NCI-H526 treated with DMSO at 0.1 percent for 48 hours (cell line): ENCODE measurements at regions not wholly inside any gene's neighbourhood (a gene's known extent, or its start where the extent isn't known, plus 50 kb on each side); places are given as distances from the start of the nearest gene placed in this dataset.

Source experiments
- DNase-seq: peaks from one replicate; lab custom pipeline; 2025; lab: John Stamatoyannopoulos, UW

DNA sequence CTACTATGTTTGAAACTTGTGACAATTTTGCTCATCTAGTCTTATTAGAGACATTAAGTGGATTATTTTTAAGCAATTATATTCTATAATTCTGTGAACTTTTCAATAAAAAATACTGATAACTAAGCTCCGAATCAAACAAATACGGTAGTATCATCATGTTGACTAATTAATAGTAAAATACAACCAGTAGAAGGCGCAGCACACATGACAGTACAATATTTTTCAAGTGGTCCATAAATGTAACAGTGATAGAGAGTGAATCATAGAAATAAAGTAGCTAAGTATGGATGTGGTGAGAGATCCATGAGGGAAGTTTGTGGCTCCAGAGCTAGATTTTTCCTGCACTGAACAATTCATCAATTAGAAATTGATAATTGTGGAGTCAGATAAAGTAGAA lies 666.2 kb downstream of the KCTD8 start:
- no peak for DNase-seq

DNA sequence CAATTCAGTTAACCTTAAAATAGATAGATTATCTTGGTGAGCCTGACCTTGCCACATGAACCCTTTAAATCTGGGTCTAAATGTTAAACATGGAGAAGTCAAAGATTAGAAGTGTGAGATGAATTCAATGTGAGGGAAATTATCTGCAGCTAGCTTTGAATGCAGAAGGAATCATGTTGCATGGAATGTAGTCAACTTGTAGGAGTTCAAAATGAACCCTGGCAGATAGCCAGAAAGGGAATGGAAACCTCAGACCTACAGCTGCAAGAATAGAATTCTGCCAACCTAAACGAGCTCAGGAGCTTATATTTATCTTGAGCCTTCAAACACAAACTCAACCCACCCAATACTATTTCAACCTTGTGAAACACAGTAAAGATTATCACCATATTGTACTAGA lies 632.5 kb downstream of the KCTD8 start:
- DNase-seq: no peak

DNA sequence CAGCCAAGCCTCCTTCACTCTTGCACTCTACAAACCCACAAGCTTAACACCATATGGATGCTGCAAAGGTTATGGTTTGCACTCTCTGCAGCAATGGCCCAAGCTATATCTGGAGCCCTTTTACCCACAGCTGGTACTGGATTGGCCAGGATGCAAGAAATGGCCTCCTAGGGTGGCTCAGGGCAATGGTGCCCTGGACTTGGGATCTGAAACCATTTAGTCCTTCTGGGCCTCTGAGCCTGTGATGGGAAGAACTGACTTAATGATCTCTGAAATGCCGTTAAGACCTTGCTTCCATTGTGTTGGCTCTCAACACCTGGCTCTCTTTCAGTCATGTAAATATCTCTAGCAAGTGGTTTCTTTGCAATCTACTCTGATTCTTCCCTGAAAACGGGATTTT lies 626.0 kb downstream of the KCTD8 start:
- no peak for DNase-seq

DNA sequence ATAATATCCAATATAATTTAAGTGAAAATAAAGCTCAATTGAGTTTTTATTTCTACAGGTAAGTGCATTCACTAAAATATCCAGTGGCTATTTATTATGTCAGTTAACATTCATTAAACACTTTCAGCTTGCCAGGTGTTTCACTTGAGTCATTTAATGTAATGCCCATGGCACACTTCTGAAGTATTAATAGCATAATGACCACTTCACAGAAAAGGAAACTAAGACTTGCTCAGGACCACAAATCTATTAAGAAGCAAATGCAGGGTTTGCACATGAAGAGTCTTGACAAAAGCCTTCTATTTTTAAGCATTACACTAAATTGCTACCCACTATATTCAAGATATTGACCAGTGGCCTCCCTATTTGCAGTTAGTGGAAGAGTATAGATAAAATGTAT lies 612.7 kb downstream of the KCTD8 start:
- DNase-seq: no peak

DNA sequence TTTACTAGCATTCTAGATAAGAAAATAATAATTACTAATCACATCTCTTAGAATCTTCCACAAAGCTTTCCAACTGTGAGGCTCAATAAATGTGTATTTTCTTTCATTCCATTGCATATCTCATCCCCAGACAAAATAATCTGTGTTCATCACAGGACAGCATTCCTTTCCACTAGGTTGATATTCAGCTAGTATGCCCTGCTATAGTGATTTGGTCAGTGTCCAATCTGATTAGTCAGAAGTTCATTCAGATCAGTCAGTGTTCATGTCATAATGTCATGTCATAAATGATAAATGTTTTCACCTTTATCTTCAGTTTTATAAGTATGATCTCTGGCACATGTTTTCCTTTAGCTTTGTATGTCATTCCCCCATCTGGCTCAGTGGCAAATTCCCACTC lies 611.4 kb downstream of the KCTD8 start:
- DNase-seq: no peak

DNA sequence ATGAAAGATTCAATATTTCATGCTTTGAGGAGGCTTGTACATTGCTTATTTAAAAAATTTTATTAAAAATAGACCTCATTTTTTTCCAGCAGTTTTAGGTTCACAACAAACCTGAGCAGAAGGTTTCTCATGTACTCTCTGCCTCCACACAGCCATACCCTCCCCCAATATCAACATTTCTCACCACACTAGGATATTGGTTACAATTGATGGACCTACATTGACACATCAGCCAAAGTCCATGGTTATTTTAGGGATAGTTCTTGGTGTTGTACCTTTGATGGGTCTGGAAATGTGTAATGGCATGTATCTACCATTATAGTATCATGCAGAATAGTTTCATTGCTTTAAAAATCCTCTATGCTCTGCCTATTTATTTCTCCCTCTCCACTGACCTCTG lies 611.0 kb downstream of the KCTD8 start:
- no peak for DNase-seq

DNA sequence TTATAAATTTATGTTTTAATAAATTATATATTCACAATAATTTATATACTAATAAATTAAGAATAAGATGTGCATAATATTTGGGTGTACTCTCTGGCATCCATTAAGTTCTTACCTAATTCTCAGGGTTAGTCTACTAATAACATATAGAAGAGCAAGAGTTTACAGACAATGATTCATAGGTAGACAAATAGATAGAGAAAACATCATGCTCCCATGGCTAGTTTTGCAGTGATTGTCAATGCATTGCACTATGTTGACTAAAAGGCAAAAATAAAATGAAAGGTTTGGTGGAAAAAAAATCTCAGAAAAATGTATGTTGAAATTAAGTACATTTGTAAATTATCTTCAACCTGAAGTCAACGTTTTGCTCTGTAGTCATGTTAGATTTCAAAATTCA lies 606.0 kb downstream of the KCTD8 start:
- DNase-seq: no peak

DNA sequence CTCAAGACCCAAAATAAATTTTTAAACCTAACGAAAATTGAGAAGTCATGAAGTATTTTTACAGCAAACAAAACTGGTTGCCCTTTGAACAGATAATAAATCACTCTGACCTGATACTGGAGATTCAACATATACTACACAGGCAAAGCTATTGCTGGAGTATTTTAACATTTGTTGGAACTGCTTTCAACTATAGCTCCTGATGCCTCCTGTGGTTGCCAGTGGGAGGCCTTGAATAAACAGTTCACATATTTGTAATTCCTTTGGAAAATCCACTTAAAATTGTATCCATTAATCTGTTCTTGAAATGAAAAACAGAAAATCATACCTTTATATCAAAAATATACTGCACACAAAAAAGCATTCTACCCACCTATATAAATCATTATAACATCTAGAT lies 605.1 kb downstream of the KCTD8 start:
- no peak for DNase-seq

DNA sequence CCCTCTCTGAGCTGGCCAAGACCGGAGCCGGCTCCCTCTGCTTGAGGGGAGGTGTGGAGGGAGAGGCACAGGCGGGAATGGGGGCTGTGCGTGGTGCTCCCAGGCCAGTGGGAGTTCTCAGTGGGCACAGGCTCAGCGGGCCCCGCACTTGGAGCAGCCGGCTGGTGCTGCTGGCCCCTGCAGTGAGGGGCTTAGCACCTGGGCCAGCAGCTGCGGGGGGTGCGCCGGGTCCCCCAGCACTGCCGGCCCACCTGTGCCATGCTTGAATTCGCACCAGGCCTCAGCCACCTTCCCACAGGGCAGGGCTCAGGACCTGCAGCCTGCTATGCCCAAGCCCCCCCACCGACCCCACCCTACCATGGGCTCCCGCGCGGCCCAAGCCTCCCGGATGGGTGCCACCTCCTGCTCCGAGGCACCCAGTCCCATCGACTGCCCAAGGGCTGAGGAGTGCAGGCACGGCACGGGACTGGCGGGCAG lies 602.5 kb downstream of the KCTD8 start:
- DNase-seq: no peak

DNA sequence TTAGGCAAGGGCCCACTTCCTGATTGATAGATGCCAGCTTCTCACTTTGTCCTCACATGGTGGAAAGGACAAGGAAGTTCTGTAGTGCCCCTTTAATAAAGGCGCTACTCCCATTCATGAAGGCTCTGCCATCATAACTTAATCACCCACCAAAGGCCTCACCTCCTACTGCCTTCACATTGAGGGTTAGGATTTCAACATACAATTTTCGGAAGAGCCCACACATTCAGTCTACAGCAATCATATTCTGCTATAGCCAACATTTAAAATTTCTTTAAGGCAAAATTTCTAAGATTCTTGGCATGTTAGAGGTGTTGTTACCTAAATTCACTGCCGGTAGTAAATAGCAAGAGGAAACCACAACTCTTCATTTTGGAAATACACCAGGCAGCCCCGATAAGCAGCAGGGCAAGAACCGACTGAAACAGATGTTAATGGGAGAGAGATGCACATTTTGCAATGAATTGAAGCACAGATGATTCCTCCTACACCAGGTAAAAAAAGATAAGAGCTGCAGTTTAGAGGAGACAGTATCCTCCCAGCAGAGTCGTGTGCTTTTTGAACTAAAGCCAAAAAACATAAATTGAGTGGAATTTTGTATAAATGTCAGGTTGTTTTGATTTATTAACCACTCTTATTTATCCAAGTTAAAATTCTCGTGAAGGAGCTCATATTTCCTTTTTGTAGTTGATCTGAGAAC lies 594.9 kb downstream of the KCTD8 start:
- DNase-seq: no peak

DNA sequence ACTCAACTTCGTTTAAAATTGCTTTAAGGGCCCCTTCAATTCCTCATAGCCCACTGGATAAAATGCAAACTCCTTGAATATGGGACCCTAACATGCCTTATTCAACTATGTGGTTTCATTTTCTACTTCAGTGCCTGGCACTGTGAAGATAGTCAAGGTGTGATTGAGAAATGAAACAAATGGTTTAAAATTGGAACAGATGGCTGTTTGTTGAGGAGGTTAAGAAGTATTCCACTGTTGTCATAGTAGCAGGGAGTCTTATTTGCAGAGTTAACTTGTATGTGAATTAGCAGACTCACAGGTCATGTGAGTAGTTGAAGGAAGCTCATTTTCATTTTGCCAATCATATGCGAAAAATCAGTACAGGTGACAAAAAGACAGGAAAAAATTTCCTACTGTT lies 593.3 kb downstream of the KCTD8 start:
- DNase-seq: no peak

DNA sequence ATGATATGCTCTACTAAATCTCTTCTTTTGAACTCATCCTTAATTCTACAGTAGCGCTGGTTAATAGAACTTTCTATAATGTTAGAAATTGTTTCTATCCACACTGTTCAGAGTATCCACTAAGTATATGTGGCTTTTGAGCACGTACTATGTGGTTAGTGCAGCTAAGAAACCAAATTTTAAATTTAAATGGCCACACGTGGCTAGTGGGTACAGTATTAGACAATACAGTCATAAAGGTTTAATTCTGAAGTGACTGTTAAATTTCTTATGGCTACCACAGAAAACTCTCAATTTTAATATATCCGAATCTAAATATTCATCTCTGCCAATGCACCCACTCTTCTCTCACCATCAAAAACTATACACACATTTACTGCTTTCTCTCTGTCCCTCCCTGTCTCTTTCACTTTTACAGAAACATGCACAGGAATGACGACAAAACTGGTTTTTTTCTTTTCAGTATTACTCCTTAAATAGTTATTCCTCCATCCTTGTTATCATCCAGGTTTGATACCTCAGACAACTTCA lies 583.9 kb downstream of the KCTD8 start:
- no peak for DNase-seq

DNA sequence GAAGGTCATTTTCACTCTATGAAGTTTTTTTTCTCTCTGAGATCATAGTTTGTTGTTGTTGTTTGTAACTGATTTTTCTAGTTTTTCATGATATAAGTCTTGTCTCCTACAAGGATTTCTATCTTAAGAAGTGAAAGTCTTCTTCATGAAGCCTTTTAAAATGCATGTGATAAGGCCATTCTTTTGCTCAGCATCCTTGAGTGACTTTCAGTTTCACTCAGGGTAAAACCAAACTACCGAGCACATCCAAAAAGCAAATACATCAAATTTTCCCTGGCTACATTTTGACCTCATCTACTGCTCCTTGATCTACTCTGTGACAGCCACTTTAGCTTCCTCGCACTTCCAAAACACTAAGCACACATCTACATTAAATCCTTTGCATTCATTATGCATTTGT lies 580.7 kb downstream of the KCTD8 start:
- no peak for DNase-seq

DNA sequence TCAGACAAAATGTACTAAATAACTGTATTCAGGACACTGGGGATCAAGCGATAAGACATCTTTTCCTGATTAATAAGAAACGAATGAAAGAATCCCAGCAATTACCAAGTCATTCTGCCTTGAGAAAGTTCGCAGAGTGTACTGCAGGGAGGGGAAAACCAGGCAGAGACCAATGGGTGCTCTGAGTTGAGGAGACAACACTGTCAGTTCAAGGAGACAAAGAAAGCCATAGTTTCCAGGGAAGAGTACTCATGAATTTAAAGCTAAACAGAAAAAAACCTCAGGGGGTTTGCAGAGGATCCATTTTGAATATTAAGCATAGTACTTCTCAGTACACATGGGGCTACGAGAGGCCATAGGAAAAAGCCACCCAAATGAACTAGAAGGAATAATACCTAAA lies 573.0 kb downstream of the KCTD8 start:
- DNase-seq: no peak

DNA sequence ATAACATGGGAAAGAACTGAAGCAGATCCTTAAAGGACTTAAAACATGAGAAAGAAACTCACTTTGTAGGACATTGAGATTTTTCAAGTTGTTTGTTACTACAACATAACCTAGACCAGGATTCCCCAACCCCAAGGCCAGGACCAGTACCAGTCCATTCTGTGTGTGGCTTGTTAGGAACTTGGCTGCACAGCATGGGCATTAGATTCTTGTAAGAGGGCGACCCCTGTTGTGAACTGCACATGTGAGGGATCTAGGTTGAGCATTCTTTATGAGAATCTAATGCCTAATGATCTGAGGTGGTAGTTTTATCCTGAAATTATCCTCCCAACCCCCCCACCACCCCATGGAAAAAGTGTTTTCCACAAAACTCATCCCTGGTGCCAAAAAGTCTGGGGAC lies 566.1 kb downstream of the KCTD8 start:
- DNase-seq: no peak

DNA sequence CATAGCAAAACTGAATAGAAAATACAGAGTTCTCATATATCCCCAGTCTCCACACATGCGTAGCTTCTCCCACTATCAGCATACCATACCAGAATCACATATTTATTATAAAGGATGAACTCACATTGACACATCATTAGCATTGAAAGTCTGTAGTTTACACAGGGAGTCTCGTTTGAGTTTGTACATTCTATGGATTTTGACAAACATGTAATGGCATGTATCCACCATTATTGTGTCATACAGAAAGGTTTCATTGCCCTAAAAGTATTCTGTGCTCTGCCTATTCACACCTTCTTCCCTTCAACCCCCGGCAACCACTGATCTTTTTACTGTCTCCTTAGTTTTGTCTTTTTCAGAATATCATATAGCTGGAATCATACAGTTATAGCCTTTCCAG lies 562.4 kb downstream of the KCTD8 start:
- no peak for DNase-seq

DNA sequence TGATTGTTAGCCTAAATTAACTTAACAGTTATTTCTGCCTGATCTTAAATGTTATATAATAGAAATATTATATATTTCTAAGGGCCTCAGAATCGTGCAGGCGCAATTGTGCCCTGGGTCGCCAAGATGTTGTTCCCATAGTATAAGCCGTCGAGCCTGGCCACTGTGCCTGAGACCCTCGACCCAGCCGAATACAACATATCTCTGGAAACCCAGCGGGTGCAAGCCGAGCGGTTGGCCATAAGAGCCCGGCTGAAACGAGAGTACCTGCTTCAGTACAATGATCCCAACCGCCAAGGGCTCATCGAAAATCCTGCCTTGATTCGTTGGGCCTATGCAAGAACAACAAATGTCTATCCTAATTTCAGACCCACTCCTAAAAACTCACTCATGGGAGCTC lies 549.8 kb downstream of the KCTD8 start:
- no peak for DNase-seq

DNA sequence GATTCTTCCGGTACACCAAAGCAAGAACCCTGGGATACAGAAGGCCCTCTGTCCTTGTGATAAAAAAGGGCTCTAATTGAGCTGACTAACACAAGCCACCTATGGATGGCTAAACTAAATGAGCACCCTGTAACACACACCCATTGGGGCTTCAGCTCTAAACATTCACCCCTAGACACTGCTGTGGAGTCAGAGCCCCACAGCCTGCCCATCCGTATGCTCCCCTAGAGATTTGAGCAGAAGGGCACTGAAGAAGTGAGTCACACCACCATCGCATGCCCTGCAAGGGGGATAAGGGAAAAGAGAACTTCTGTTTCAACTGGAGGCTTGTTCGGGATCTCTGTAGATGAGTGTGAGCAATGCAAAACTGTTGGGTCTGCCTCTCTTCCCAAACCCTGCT lies 545.2 kb downstream of the KCTD8 start:
- no peak for DNase-seq

DNA sequence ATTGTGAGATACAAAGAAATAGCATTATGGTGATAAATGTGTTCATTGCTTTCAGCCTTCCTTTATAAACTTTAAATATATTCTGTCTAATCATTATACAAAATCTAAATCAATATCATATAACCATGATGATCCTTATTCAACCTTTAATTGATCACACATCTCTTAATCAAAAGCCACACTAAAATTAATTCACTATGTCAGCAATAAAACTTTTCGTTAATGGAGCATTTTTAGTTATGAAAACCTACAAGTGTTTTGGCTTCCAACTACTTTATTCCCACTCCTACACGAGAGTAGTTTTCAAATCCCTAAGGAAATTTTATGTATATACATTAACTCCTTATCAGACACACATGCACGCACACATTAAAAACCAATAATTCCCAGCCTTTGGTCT lies 530.2 kb downstream of the KCTD8 start:
- no peak for DNase-seq

DNA sequence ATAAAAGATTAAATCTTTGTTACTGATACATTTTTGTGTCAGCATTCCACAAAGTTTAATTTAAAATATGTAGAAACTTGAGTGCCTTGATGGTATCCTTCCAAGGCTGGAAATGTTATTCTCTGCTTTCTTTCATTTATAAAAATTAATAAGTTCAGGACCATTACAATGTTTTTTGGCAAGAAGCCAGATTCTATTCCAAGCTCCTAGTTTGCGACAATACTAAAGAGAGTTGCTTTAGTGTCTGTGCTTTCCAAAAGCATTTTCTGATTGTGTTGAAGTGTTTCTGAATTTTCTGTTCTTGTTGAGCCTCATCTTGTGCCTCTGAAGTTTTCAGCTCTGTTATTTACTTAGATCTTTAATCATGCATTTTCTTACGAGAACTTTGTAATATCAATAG lies 516.2 kb downstream of the KCTD8 start:
- no peak for DNase-seq

DNA sequence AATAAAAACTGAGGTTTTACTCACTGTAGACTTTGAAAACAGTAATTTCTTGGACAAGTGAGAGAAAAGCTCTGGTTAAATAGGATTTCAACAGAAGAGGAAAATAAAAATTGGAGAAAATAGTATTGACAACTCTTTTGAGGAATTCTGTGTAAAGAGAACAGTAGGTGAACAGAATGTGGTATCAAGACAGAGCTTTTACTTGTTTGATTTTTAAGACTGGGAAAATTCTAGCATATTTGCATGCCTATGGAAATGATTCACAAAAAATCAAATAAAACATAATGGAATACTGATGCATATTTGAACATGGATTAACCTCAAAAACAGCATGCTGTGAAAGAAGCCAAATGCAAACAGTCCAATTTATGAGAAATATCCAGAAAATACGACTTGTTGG lies 504.6 kb downstream of the KCTD8 start:
- no peak for DNase-seq

DNA sequence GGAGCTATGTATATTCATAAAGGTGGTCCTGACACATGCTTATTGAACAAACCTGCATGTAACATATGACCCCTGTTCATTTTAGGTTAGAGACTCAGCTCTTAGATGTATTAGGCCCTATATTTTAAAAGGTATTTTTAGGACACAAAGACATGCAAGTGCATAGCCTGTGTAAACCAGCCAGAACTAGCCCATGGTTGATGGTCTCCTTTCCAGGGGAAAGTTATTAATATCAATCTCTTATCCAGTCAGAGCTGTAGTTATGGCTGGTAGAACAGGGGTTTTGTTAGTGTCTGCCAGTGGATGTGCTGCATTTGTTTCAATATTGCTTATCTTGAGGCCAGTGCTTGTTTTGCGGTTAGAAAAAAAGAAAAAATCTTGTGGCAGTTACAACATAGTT lies 488.6 kb downstream of the KCTD8 start:
- no peak for DNase-seq

DNA sequence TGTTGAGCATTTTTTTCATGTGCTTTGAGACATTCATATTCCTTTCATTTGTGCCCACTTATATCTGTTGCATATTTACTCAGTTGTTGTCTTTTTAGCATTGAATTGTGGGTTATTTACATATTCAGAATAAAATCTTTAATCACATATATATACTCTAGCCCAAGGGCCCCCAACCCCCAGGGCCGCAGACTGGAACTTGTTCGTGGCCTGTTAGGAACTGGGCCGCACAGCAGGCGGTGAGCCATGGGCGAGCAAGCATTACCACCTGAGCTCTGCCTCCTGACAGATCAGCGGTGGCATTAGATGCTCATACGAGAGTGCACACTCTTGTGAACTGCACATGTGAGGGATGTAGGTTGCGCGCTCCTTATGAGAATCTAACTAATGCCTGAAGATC lies 480.6 kb downstream of the KCTD8 start:
- DNase-seq: no peak

DNA sequence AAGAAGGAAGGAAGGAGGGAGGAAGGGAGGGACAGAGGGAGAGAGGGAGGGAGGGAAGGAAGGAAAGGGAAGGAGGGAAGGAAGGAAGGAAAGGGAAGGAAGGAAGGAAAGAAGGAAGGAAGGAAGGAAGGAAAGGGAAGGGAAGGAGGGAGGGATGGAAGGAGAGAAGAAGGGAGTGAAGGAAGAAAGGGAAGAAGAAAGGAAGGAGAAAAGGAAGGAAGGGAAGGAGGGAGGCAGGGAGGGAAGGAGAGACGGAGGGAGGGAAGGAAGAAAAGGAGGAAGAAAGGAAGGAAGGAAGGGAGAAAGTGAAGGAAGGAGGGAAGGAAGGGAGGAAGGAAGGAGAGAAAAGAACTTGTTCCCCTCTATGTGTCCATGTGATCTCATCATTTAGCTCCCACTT lies 465.0 kb downstream of the KCTD8 start:
- DNase-seq: no peak
